ENCODE measurements at regions not wholly inside any gene's neighbourhood (a gene's known extent, or its start where the extent isn't known, plus 50 kb on each side); places are given as distances from the start of the nearest gene placed in this dataset.

DNA sequence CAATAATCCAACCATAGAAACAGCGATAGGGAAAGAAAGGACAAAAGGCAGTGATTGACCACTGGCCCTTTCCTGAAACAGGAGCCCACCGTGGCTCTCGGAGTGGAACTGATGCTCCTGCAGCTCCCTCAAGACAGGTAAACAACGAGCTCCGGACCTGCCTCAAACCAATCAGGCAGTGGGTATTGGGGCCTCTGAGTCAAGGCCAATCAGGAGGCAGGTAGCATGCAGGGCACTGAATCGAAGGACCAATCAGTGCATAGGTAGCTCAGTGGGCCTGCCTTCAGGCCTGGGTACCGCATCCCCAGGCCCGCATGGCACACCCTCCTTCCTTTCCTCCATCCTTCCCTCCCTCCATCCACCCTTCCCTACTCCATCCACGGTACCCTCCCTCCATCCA, 425.1 kb upstream of the MGMT start:
- no peak for TF ChIP-seq CTCF (IDR thresholded peaks at IDR 0.05)
- TF ChIP-seq POLR2A (IDR thresholded peaks at IDR 0.05) = no peak
- TF ChIP-seq EP300 (IDR thresholded peaks at IDR 0.05) = no peak

Measured in ovary (tissue), 3 donors.